Ishikawa (cell line): ENCODE measurements at regions not wholly inside any gene's neighbourhood (a gene's known extent, or its start where the extent isn't known, plus 50 kb on each side); places are given as distances from the start of the nearest gene placed in this dataset.

Source experiments
- FOXM1 ChIP-seq: IDR thresholded peaks from 2 replicates; pipeline ENCODE4 v1.6.1; 2012; ENCODE audit warnings: low read depth, borderline replicate concordance
- RAD21 ChIP-seq: IDR thresholded peaks from 2 replicates; pipeline ENCODE4 v1.6.1; 2012; ENCODE audit warnings: low read depth
- TAF1 ChIP-seq: IDR thresholded peaks from 2 replicates; pipeline ENCODE4 v1.6.1; 2012; ENCODE audit warnings: low read depth, mild to moderate bottlenecking

DNA sequence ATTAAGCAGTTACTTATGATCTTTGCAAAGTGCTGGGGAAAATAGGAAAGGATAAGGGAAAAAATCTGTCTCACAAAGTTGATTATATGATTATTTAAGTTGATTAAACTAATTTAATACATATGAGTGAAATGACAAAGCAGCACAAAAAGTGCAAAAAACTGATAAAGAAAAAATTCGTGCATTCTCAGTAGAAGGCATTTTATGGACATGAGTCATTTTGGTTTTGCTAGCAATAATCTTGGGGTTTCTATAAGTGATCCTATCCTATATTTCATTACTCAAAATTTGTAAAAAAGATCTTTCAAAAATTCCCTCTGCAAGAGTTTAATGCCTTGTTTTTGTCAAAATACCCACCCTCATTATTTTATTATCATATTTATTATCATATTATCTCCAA is 224.2 kb upstream of the ANXA10 start:
- no peak for TF ChIP-seq FOXM1
- no peak for TF ChIP-seq RAD21
- TF ChIP-seq TAF1 = no peak
